Epidermal melanocyte (primary cell): ENCODE measurements at regions not wholly inside any gene's neighbourhood (a gene's known extent, or its start where the extent isn't known, plus 50 kb on each side); places are given as distances from the start of the nearest gene placed in this dataset.

Source experiments
- DNase-seq: peaks from one replicate; pipeline ENCODE4 v3.0.0; 2011; ENCODE audit warnings: low spot score; ENCODE audit not compliant: insufficient read length

- no peak for DNase-seq
Measured at GRCh38 chr6:134741200-134741536, 208.7 kb downstream of the ALDH8A1 start.

GRCh38 chr6:134740473-134741199 is 209.3 kb downstream of the ALDH8A1 start:
- no peak for DNase-seq

GRCh38 chr6:134740027-134740373 is 209.9 kb downstream of the ALDH8A1 start:
- no peak for DNase-seq

GRCh38 chr6:134739299-134740026 is 210.4 kb downstream of the ALDH8A1 start:
- DNase-seq = no peak

- no peak for DNase-seq
Measured at GRCh38 chr6:134738211-134738885, 211.6 kb downstream of the ALDH8A1 start.

GRCh38 chr6:134735461-134735860 is 214.4 kb downstream of the ALDH8A1 start:
- no peak for DNase-seq

- DNase-seq = no peak
Measured at GRCh38 chr6:134734312-134734869, 215.5 kb downstream of the ALDH8A1 start.

- no peak for DNase-seq
Measured at GRCh38 chr6:134733801-134734200, 216.1 kb downstream of the ALDH8A1 start.

- no peak for DNase-seq
Measured at GRCh38 chr6:134732763-134733162, 217.1 kb downstream of the ALDH8A1 start.

- no peak for DNase-seq
Measured at GRCh38 chr6:134731615-134732014, 218.3 kb downstream of the ALDH8A1 start.

GRCh38 chr6:134730013-134730412 is 219.9 kb downstream of the ALDH8A1 start:
- DNase-seq = no peak

- no peak for DNase-seq
Measured at GRCh38 chr6:134729561-134729960, 220.3 kb downstream of the ALDH8A1 start.

GRCh38 chr6:134727081-134727480 is 222.8 kb downstream of the ALDH8A1 start:
- no peak for DNase-seq

- no peak for DNase-seq
Measured at GRCh38 chr6:134725590-134725989, 224.3 kb downstream of the ALDH8A1 start.

GRCh38 chr6:134724771-134725340 is 225.0 kb downstream of the ALDH8A1 start:
- DNase-seq = no peak

- DNase-seq = no peak
Measured at GRCh38 chr6:134723081-134723871, 226.6 kb downstream of the ALDH8A1 start.

GRCh38 chr6:134722200-134722870 is 227.6 kb downstream of the ALDH8A1 start:
- DNase-seq = no peak

- DNase-seq = no peak
Measured at GRCh38 chr6:134721060-134721405, 228.9 kb downstream of the ALDH8A1 start.

GRCh38 chr6:134720353-134721059 is 229.4 kb downstream of the ALDH8A1 start:
- no peak for DNase-seq

GRCh38 chr6:134719911-134720310 is 230.0 kb downstream of the ALDH8A1 start:
- DNase-seq = no peak
